ENCODE measurements at regions not wholly inside any gene's neighbourhood (a gene's known extent, or its start where the extent isn't known, plus 50 kb on each side); places are given as distances from the start of the nearest gene placed in this dataset.
A peak's percentile ranks its signal among the peaks of the same experiment; 100 is the strongest.
"Not testable (repeated sequence)": the region's sequence is repeated elsewhere in the genome, so short reads cannot be mapped to it uniquely, and the experiment has no call there.

DNA sequence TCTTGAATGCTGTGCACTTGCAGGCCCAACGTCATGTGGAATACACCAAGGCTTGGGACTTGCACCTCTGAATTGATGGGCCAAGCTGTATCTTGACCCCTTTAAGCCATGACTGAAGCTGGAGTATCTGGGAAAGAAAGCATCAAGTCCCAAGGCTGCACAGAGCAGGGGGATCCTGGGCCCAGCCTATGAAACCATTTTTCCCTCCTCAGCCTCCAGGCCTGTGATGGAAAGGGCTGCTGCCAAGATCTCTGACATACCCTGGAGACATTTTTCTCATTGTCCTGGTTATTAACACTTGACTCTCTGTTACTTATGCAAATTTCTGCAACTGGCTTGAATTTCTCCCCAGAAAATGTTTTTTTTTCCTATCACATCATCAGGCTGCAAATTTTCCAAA is 174.0 kb upstream of the SNX2 start:
- DNase-seq (ENCODE audit: low read depth) = no peak

DNA sequence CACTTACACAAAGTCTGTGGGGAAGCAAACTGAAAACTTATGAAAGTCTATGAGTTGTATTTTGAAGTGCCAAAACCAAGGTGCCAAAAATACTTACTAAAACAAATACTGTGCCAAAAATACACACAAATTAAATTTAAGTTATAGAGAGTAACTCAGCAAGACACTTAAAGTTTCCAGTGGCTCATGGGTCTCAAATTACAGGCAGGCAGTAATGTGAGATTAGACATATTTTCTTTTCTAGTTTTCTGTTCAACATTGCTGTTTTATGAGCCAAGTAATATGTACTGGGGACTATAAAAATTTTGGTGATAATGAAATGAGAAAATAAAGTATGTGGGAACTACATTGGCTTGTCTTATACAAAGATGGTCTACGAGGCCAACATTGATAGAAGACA is 172.2 kb upstream of the SNX2 start:
- DNase-seq (ENCODE audit: low read depth) = no peak

- DNase-seq (ENCODE audit: low read depth) = no peak
Measured at GRCh38 chr5:122605236-122605635, 169.6 kb upstream of the SNX2 start.

- no peak for DNase-seq (ENCODE audit: low read depth)
Measured at GRCh38 chr5:122607818-122608217, 167.1 kb upstream of the SNX2 start.

GRCh38 chr5:122608222-122608621 is 166.7 kb upstream of the SNX2 start:
- no peak for DNase-seq (ENCODE audit: low read depth)

- DNase-seq (ENCODE audit: low read depth) = no peak
Measured at GRCh38 chr5:122611406-122611805, 163.5 kb upstream of the SNX2 start.

GRCh38 chr5:122612901-122613300 is 162.0 kb upstream of the SNX2 start:
- no peak for DNase-seq (ENCODE audit: low read depth)

DNA sequence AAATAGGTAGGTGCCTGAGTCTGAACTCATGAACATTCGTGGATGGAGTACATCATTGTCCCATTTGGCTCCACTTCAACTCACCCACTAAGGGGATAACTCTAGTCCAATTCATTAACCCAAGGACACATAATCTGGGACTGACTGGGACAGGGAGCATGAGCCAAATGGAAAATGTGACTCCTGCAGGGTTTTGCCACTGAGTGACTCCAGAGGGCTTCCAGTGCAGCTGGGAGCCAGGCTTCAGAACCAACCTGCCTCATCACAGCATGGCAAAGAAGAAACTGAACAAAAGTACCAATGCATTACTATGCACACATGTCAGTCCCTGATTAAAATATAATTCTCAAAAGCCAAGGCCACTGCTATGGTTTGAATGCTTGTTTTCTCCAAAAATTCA is 159.7 kb upstream of the SNX2 start:
- DNase-seq (ENCODE audit: low read depth) = no peak

GRCh38 chr5:122615832-122616231 is 159.0 kb upstream of the SNX2 start:
- DNase-seq (ENCODE audit: low read depth) = no peak

GRCh38 chr5:122618046-122618445 is 156.8 kb upstream of the SNX2 start:
- DNase-seq (ENCODE audit: low read depth) = not testable (repeated sequence)

DNA sequence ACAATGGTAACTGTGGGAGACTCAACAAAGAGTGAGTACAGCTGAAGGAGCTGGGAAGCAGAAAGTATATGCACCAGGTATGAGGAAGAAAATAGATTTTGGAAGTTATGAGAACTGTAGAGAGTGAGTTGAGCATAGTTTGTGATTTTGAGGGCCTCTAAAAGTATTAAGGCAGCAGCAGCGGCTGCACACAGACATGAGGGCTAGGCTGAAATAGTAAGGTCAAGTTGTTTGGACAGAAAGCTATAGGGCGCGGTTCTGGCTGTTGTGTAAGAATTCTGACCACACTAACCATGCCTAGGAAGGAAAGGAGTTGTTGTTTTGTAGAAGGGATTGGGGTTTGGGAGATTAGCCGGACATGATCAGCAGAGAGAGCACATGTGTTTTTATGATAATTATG is 154.1 kb upstream of the SNX2 start:
- not testable (repeated sequence) for DNase-seq (ENCODE audit: low read depth)

DNA sequence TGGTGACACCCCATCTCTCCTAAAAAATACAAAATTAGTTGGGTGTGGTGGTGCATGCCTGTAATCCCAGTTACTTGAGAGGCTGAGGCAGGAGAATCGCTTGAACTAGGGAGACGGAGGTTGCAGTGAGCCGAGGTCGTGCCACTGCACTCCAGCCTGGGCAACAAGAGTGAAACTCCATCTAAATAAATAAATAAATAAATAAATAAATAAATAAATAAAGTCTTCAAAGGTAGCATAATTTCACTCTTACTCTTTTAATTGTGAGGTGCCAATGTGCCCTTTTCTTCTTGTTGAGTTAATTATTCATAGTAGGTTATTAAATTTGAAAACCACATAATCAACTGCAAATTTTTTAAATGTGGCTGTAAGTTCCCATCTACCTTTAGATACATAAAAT is 146.2 kb upstream of the SNX2 start:
- DNase-seq (ENCODE audit: low read depth) = not testable (repeated sequence)

DNA sequence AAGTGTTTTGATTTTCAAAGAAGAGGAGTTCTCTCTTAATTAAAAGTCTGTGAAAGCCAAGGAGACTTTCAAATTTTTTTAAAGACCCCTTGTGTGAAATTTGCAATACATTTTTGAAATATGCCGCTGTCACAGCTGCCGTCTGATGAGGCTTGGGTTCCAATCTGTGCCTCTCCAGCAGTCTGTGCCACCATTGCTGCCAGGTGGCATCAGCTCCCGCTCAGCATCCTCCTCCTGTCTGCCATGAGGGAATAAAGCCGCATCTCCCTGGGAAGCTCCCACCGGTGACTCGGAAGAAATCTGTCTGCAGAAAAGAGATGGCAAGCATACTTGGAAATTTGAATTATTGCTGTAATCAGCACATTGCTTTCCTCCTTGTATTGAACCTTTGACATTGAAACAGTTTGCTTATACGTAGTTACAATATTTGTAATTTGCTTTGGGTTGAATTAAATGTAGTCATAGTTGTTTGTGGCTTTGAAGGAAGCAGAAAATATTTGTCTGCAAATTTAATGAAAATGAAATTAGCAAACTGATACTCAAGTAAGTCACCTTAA is 145.7 kb upstream of the SNX2 start:
- no peak for DNase-seq (ENCODE audit: low read depth)

- no peak for DNase-seq (ENCODE audit: low read depth)
Measured at GRCh38 chr5:122638581-122638980, 136.3 kb upstream of the SNX2 start.

DNA sequence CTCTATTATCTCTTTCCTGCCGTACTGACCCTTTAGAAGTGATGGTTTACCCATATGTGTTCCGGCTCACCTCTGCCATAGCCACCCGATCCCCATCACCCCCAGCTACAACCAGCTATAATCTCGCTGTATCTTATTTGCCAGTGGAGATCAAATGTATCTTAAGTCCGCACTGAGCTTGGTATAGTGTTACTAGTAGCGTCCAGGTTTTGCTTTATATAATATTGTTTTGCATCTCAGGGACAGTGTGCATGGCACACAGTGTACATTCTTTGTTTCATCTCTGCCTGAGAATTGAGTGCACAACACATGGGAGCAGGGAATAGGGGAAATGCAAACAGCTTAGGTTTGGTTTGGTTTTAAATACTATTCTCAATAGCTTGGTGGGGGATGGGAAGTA is 135.8 kb upstream of the SNX2 start:
- no peak for DNase-seq (ENCODE audit: low read depth)

DNA sequence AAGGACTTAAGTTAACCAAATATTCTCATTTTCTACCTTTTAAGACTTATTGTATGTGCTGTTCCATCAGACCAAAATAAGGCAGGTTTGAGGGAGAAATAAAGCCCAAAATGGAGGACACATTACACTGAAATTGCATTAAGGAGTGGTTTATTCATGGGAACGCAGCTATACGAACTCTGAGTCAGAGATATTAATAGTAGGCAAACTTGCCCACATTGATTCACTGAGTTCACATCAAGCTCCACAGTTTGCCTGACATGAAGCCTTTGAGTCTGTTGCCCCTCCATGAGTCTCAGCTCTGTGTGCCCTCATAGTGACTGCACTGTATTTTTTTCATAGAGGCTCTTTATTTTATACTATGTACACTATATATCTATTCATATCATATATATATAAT is 135.0 kb upstream of the SNX2 start:
- DNase-seq (ENCODE audit: low read depth) = no peak

GRCh38 chr5:122649080-122649479 is 125.8 kb upstream of the SNX2 start:
- DNase-seq (ENCODE audit: low read depth) = no peak

DNA sequence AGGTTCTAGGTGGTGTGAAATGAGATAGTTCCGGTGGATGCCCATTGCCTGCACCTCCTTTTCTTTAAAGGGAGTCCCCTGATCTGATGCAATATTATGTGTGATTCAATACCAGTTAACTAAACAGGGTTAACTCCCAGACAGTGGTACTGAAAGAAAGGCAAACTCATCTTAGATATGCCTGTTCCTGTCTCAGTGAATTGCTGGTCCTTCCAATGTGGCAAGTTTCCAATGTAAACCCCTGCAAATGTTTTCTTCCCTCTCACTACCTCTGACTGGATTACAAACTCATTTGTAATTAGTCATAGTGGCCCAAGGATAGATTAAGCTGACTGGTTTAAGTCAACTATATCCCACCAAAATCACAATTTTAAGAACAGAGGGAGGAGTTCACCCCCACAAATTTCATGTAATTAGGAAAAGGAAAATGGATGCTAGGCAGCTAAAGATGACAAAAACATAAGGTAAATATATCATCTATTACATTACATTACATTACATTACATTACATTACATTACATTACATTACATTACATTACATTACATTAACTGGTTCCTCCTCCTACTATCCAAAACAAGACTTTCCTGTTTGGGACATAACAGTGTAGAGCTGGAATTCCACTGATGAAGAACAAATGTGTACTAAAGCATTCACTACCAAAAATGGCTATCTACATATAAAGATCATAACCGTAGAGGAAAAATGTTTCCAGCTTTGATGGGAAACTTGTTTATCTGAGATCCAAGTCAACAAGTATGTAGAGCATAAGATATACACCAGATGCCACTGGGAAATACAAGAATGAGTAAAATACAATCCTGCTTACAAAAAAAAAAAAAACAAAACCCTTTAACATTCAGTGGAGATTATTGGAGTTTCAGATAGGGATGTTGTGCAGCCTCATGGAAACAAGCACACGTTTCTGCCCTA is 121.5 kb upstream of the SNX2 start:
- DNase-seq (ENCODE audit: low read depth) = peak; percentile 67

GRCh38 chr5:122656160-122656559 is 118.7 kb upstream of the SNX2 start:
- DNase-seq (ENCODE audit: low read depth) = no peak

DNA sequence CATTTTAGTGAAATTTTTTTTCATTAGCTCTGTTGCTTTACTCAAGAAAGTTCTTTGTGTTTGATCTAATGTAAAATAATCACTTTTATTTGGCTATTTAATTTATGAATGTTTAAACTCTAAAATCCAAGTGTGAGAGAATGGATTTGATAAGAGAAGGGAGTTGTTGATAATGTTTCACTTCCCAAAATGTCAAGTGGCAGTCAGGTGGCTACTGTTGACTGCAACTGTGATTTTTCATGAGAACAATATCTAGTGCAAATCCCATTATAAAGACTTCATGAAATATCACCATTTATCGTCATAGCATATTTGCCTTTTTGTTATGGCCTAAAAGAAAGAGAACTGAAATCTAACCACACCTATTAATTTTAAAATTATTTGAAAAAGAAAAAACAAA is 118.3 kb upstream of the SNX2 start:
- no peak for DNase-seq (ENCODE audit: low read depth)

DNA sequence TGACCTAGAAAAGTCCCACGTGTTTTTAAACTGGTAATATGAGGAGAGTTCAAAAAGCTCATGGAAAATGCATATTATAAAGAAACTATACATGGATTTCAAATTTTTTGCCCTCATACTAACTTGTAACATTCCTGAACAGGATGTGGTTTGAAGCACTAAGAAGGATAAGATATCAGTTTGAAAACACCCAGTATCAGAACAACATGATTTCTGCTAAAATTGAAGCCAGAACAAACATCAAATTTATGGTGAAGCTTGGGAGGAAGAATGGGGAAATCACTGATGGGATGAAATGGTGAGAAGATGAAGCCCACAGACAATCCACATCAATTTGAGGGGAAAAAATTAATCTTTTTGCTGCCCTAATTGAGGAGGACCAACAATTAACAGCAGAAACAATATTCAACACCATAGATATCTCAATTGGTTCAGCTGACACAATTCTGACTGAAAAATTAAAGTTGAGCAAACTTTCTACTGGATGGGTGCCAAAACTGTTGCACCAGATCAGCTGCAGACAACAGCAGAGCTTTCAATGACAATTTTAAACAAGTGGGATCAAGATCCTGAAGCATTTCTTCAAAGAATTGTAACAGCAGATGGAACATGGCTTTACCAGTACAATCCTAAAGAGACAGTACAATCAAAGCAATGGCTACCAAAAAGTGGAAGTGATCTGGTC is 113.2 kb upstream of the SNX2 start:
- no peak for DNase-seq (ENCODE audit: low read depth)

GRCh38 chr5:122665051-122665450 is 109.8 kb upstream of the SNX2 start:
- DNase-seq (ENCODE audit: low read depth) = no peak

DNA sequence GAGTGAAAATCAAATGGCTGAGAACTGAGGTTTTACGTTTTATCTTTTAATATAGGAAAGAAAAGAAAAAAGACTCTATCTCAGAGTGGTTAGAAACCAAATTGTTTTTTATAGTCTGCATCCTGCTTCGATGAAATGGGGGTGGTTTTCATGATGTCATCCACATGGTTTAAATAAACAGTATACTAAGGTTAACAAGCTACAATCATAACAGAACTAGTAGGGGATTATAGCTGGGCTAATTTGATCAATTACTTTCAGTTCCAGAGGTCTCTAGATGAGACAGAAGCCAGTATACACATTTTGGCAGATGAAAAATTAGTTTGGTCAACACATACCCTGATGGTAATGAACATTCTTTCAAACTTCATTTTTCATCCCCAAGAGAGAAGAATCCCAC is 106.3 kb upstream of the SNX2 start:
- no peak for DNase-seq (ENCODE audit: low read depth)

Data from non-pigmented ciliary epithelial cell (primary cell).